K562 (cell line): ENCODE measurements at regions not wholly inside any gene's neighbourhood (a gene's known extent, or its start where the extent isn't known, plus 50 kb on each side); places are given as distances from the start of the nearest gene placed in this dataset.

ENCODE experiments used
- JUNB ChIP-seq: fragments of 450-650 bp; formaldehyde crosslinking; conservative IDR thresholded peaks from 2 replicates; pipeline ENCODE4 v1.4.0; 2020; ENCODE audit warnings: mild to moderate bottlenecking
- TF ChIP-seq, protein P1 (sequence below): fragments of 200-600 bp; sonication (generic); IDR thresholded peaks from one replicate; pipeline ENCODE4 v1.6.1; 2012; ENCODE audit warnings: mild to moderate bottlenecking, low read depth, low read length, inconsistent platforms

DNA sequence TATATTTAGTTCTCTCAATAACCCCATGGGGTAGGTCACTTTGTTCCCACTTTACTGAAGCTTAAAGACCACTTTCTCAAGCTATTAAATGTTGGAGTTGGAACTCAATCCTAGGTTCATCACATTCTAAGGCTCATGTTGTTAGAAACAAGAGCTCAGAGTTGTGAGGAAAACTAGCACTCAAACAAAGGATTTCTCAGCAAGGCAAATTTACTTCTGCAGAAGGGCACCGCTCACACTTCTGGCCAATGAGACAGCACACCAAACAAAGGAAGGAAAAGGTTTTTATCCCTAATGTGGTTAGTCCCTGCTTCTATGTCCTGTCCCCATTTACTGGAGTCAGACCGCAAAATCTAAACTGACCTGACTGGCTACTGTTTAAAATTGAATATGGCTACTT is 214.6 kb upstream of the PHF14 start (continued):
- TF ChIP-seq, protein P1, sequence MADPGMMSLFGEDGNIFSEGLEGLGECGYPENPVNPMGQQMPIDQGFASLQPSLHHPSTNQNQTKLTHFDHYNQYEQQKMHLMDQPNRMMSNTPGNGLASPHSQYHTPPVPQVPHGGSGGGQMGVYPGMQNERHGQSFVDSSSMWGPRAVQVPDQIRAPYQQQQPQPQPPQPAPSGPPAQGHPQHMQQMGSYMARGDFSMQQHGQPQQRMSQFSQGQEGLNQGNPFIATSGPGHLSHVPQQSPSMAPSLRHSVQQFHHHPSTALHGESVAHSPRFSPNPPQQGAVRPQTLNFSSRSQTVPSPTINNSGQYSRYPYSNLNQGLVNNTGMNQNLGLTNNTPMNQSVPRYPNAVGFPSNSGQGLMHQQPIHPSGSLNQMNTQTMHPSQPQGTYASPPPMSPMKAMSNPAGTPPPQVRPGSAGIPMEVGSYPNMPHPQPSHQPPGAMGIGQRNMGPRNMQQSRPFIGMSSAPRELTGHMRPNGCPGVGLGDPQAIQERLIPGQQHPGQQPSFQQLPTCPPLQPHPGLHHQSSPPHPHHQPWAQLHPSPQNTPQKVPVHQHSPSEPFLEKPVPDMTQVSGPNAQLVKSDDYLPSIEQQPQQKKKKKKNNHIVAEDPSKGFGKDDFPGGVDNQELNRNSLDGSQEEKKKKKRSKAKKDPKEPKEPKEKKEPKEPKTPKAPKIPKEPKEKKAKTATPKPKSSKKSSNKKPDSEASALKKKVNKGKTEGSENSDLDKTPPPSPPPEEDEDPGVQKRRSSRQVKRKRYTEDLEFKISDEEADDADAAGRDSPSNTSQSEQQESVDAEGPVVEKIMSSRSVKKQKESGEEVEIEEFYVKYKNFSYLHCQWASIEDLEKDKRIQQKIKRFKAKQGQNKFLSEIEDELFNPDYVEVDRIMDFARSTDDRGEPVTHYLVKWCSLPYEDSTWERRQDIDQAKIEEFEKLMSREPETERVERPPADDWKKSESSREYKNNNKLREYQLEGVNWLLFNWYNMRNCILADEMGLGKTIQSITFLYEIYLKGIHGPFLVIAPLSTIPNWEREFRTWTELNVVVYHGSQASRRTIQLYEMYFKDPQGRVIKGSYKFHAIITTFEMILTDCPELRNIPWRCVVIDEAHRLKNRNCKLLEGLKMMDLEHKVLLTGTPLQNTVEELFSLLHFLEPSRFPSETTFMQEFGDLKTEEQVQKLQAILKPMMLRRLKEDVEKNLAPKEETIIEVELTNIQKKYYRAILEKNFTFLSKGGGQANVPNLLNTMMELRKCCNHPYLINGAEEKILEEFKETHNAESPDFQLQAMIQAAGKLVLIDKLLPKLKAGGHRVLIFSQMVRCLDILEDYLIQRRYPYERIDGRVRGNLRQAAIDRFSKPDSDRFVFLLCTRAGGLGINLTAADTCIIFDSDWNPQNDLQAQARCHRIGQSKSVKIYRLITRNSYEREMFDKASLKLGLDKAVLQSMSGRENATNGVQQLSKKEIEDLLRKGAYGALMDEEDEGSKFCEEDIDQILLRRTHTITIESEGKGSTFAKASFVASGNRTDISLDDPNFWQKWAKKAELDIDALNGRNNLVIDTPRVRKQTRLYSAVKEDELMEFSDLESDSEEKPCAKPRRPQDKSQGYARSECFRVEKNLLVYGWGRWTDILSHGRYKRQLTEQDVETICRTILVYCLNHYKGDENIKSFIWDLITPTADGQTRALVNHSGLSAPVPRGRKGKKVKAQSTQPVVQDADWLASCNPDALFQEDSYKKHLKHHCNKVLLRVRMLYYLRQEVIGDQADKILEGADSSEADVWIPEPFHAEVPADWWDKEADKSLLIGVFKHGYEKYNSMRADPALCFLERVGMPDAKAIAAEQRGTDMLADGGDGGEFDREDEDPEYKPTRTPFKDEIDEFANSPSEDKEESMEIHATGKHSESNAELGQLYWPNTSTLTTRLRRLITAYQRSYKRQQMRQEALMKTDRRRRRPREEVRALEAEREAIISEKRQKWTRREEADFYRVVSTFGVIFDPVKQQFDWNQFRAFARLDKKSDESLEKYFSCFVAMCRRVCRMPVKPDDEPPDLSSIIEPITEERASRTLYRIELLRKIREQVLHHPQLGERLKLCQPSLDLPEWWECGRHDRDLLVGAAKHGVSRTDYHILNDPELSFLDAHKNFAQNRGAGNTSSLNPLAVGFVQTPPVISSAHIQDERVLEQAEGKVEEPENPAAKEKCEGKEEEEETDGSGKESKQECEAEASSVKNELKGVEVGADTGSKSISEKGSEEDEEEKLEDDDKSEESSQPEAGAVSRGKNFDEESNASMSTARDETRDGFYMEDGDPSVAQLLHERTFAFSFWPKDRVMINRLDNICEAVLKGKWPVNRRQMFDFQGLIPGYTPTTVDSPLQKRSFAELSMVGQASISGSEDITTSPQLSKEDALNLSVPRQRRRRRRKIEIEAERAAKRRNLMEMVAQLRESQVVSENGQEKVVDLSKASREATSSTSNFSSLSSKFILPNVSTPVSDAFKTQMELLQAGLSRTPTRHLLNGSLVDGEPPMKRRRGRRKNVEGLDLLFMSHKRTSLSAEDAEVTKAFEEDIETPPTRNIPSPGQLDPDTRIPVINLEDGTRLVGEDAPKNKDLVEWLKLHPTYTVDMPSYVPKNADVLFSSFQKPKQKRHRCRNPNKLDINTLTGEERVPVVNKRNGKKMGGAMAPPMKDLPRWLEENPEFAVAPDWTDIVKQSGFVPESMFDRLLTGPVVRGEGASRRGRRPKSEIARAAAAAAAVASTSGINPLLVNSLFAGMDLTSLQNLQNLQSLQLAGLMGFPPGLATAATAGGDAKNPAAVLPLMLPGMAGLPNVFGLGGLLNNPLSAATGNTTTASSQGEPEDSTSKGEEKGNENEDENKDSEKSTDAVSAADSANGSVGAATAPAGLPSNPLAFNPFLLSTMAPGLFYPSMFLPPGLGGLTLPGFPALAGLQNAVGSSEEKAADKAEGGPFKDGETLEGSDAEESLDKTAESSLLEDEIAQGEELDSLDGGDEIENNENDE: no peak
- no peak for TF ChIP-seq JUNB (CRISPR knock-in tag)
- TF ChIP-seq, all 486 proteins: peak for 10
